DND-41 (cell line): ENCODE measurements at regions not wholly inside any gene's neighbourhood (a gene's known extent, or its start where the extent isn't known, plus 50 kb on each side); places are given as distances from the start of the nearest gene placed in this dataset.

ENCODE experiments used
- ATAC-seq: fragments of 200-7000 bp; cut with Tn5 transposase; 3 replicates; pipeline ENCODE4 v1.9.1; 2021; ENCODE audit warnings: low read depth; ENCODE audit not compliant: insufficient read depth
- DNase-seq: peaks from one replicate; pipeline ENCODE4 v3.0.0-alpha.2; 2020
- H2AFZ ChIP-seq: 2 replicates; pipeline ENCODE4 v1.6.0; 2012; ENCODE audit warnings: low read depth, low read length
- H3K27ac ChIP-seq: 2 replicates; pipeline ENCODE4 v1.5.1; 2012; ENCODE audit warnings: low read length, inconsistent platforms
- H3K27me3 ChIP-seq: fragments of 200-600 bp; sonication (generic); 2 replicates; pipeline ENCODE4 v1.6.0; 2012; ENCODE audit warnings: low read length, mild to moderate bottlenecking, inconsistent platforms; ENCODE audit not compliant: insufficient read depth, poor library complexity
- H3K36me3 ChIP-seq: 2 replicates; pipeline ENCODE4 v1.5.1; 2012; ENCODE audit warnings: low read length, inconsistent platforms; ENCODE audit not compliant: insufficient read depth
- H3K4me1 ChIP-seq: 2 replicates; pipeline ENCODE4 v1.5.1; 2012; ENCODE audit warnings: mild to moderate bottlenecking, low read length; ENCODE audit not compliant: insufficient read depth
- H3K4me2 ChIP-seq: 2 replicates; pipeline ENCODE4 v1.6.0; 2012; ENCODE audit warnings: mild to moderate bottlenecking, moderate library complexity, low read length, inconsistent platforms; ENCODE audit not compliant: insufficient read depth
- H3K4me3 ChIP-seq, 2 experiments: fragments of 200-600 bp in 1 of 2; shearing (Covaris generic) in 1 of 2; 2 replicates each; pipeline ENCODE4 v1.5.1; 2012 to 2016; ENCODE audit warnings: inconsistent platforms in 2 of 2, low read length in 2 of 2, mild to moderate bottlenecking in 2 of 2, low read depth in 1 of 2, moderate library complexity in 1 of 2
- H3K79me2 ChIP-seq: 2 replicates; pipeline ENCODE4 v1.6.0; 2012; ENCODE audit warnings: low read length, inconsistent platforms; ENCODE audit not compliant: insufficient read depth
- H3K9ac ChIP-seq: 2 replicates; pipeline ENCODE4 v1.6.0; 2012; ENCODE audit warnings: low read depth, mild to moderate bottlenecking, inconsistent platforms, low read length, moderate library complexity
- H3K9me3 ChIP-seq: 2 replicates; pipeline ENCODE4 v1.5.1; 2012; ENCODE audit warnings: low read length, moderate library complexity, mild to moderate bottlenecking, inconsistent platforms; ENCODE audit not compliant: insufficient read depth, severe bottlenecking
- H4K20me1 ChIP-seq: 2 replicates; pipeline ENCODE4 v1.6.0; 2012; ENCODE audit warnings: low read length; ENCODE audit not compliant: insufficient read depth
- CTCF ChIP-seq: IDR thresholded peaks from 2 replicates; pipeline ENCODE4 v1.5.1; 2012; ENCODE audit warnings: borderline replicate concordance, low read length, moderate library complexity, mild to moderate bottlenecking; ENCODE audit not compliant: poor library complexity, severe bottlenecking; ENCODE audit errors: extremely low read depth
- EZH2 ChIP-seq: IDR thresholded peaks from 3 replicates; pipeline ENCODE4 v1.6.1; 2012; ENCODE audit warnings: borderline replicate concordance, low read depth, mild to moderate bottlenecking, moderate library complexity, low read length, inconsistent platforms; ENCODE audit not compliant: severe bottlenecking

GRCh38 chr1:82718719-82719419 lies 918.1 kb downstream of the ADGRL2 start:
- Histone ChIP-seq H3K4me1 (no peaks in the 10 kb centered on the region), H3K9ac (no peak overlapping the region), H3K9me3 (peaks cover 2% of the 10 kb centered on the region), H3K36me3 (no peaks in the 10 kb centered on the region), H2AFZ (no peak overlapping the region), H3K27me3 (no peaks in the 10 kb centered on the region), H3K4me3 (no peak overlapping the region), H3K27ac (no peak overlapping the region), H4K20me1 (no peaks in the 10 kb centered on the region), H3K79me2 (no peaks in the 10 kb centered on the region), H3K4me2 (no peak overlapping the region)
- no peak for ATAC-seq
- no peak for DNase-seq
- TF ChIP-seq CTCF (no peak), EZH2 (no peak)

GRCh38 chr1:82710091-82710490 lies 909.4 kb downstream of the ADGRL2 start:
- H3K9me3 ChIP-seq: no peaks in the 10 kb centered on the region

GRCh38 chr1:82707681-82708080 lies 906.9 kb downstream of the ADGRL2 start:
- ATAC-seq: no peak
- Histone ChIP-seq H3K79me2 (no peaks in the 10 kb centered on the region), H3K27ac (no peak overlapping the region), H4K20me1 (no peaks in the 10 kb centered on the region), H3K4me1 (no peaks in the 10 kb centered on the region), H3K4me3 (no peak overlapping the region), H3K4me2 (no peak overlapping the region), H3K27me3 (no peaks in the 10 kb centered on the region), H3K9me3 (no peaks in the 10 kb centered on the region), H3K36me3 (no peaks in the 10 kb centered on the region), H3K9ac (no peak overlapping the region), H2AFZ (no peak overlapping the region)
- no peak for TF ChIP-seq EZH2
- TF ChIP-seq CTCF: no peak
- no peak for DNase-seq

More at GRCh38 chr1:82710091-82710490, 909.4 kb downstream of the ADGRL2 start:
- DNase-seq: no peak
- no peak overlapping the region for H2AFZ ChIP-seq
- no peak overlapping the region for H3K27ac ChIP-seq
- TF ChIP-seq CTCF (no peak), EZH2 (no peak)
- H3K79me2 ChIP-seq: no peaks in the 10 kb centered on the region
- H3K36me3 ChIP-seq: no peaks in the 10 kb centered on the region
- no peaks in the 10 kb centered on the region for H3K4me1 ChIP-seq
- no peak overlapping the region for H3K4me2 ChIP-seq
- no peak overlapping the region for H3K9ac ChIP-seq
- H4K20me1 ChIP-seq: no peaks in the 10 kb centered on the region
- ATAC-seq: no peak
- H3K27me3 ChIP-seq: no peaks in the 10 kb centered on the region
- H3K4me3 ChIP-seq: no peak overlapping the region
